ENCODE measurements at regions not wholly inside any gene's neighbourhood (a gene's known extent, or its start where the extent isn't known, plus 50 kb on each side); places are given as distances from the start of the nearest gene placed in this dataset.

GRCh38 chr7:27346531-27347275, 104.1 kb downstream of the EVX1 start:
- 8% methylated on average over 10 of the region's 10 CpGs for WGBS (ENCODE audit: low lambda C conversion rate, missing lambda C conversion rate)
- Histone ChIP-seq H3K4me2 (peak overlapping the region; percentile 62), H3K79me2 (no peaks in the 10 kb centered on the region), H3K4me3 (no peak overlapping the region), H3K36me3 (replicated peaks; ENCODE audit: insufficient read depth, low read depth) (no peaks in the 10 kb centered on the region), H3K27ac (peak overlapping the region; percentile 72), H2AFZ (no peak overlapping the region), H4K20me1 (ENCODE audit: insufficient read depth, poor library complexity, severe bottlenecking) (no peaks in the 10 kb centered on the region), H3K27me3 (no peaks in the 10 kb centered on the region), H3K4me1 (ENCODE audit: insufficient read depth) (peaks cover 39% of the 10 kb centered on the region), H3K9me3 (ENCODE audit: low read depth) (no peaks in the 10 kb centered on the region), H3K9me2 (replicated peaks; ENCODE audit: insufficient read depth) (no peaks in the 10 kb centered on the region)
- TF ChIP-seq EZH2phosphoT487 (IDR thresholded peaks at IDR 0.05; ENCODE audit: low read depth, severe bottlenecking, unreplicated experiment) (no peak), EZH2 (IDR thresholded peaks at IDR 0.05; ENCODE audit: borderline replicate concordance) (no peak), CTCF (IDR thresholded peaks at IDR 0.05; ENCODE audit: poor library complexity) (no peak)
- peak; percentile 92 for DNase-seq (ENCODE audit: low spot score)

- Histone ChIP-seq H4K20me1 (ENCODE audit: insufficient read depth, poor library complexity, severe bottlenecking) (no peaks in the 10 kb centered on the region), H3K4me1 (ENCODE audit: insufficient read depth) (peaks cover 39% of the 10 kb centered on the region), H3K9me2 (replicated peaks; ENCODE audit: insufficient read depth) (no peaks in the 10 kb centered on the region), H3K79me2 (no peaks in the 10 kb centered on the region), H2AFZ (no peak overlapping the region), H3K27ac (peak overlapping the region; percentile 72), H3K4me2 (peak overlapping the region; percentile 62), H3K36me3 (replicated peaks; ENCODE audit: insufficient read depth, low read depth) (no peaks in the 10 kb centered on the region), H3K27me3 (no peaks in the 10 kb centered on the region), H3K4me3 (no peak overlapping the region), H3K9me3 (ENCODE audit: low read depth) (no peaks in the 10 kb centered on the region)
- TF ChIP-seq CTCF (IDR thresholded peaks at IDR 0.05; ENCODE audit: poor library complexity) (no peak), EZH2phosphoT487 (IDR thresholded peaks at IDR 0.05; ENCODE audit: low read depth, severe bottlenecking, unreplicated experiment) (no peak), EZH2 (IDR thresholded peaks at IDR 0.05; ENCODE audit: borderline replicate concordance) (no peak)
- no peak for DNase-seq (ENCODE audit: low spot score)
- WGBS (ENCODE audit: low lambda C conversion rate, missing lambda C conversion rate), result 11% methylated on average over 4 of the region's 4 CpGs
Observed at GRCh38 chr7:27347276-27347640, 104.7 kb downstream of the EVX1 start.

GRCh38 chr7:27349621-27350020, 107.0 kb downstream of the EVX1 start:
- WGBS (ENCODE audit: low lambda C conversion rate, missing lambda C conversion rate), result 97% methylated on average over 2 of the region's 2 CpGs
- Histone ChIP-seq H3K4me1 (ENCODE audit: insufficient read depth) (peaks cover 30% of the 10 kb centered on the region), H3K27ac (no peak overlapping the region), H3K36me3 (replicated peaks; ENCODE audit: insufficient read depth, low read depth) (no peaks in the 10 kb centered on the region), H3K4me2 (no peak overlapping the region), H4K20me1 (ENCODE audit: insufficient read depth, poor library complexity, severe bottlenecking) (no peaks in the 10 kb centered on the region), H2AFZ (no peak overlapping the region), H3K4me3 (no peak overlapping the region), H3K9me2 (replicated peaks; ENCODE audit: insufficient read depth) (no peaks in the 10 kb centered on the region), H3K9me3 (ENCODE audit: low read depth) (no peaks in the 10 kb centered on the region), H3K27me3 (no peaks in the 10 kb centered on the region), H3K79me2 (no peaks in the 10 kb centered on the region)
- no peak for TF ChIP-seq EZH2 (IDR thresholded peaks at IDR 0.05; ENCODE audit: borderline replicate concordance)
- no peak for TF ChIP-seq CTCF (IDR thresholded peaks at IDR 0.05; ENCODE audit: poor library complexity)
- no peak for TF ChIP-seq EZH2phosphoT487 (IDR thresholded peaks at IDR 0.05; ENCODE audit: low read depth, severe bottlenecking, unreplicated experiment)
- DNase-seq (ENCODE audit: low spot score), result no peak

Measured in hepatocyte (in vitro differentiated cells).